Bronchial epithelial cell (primary cell): ENCODE measurements at regions not wholly inside any gene's neighbourhood (a gene's known extent, or its start where the extent isn't known, plus 50 kb on each side); places are given as distances from the start of the nearest gene placed in this dataset.

ENCODE experiments used
- DNase-seq: peaks from one replicate; pipeline ENCODE4 v3.0.0-alpha.2; 2010; ENCODE audit warnings: low read depth
- FAIRE-seq: peaks from 2 replicates; lab custom pipeline; 2011; peaks lifted over from hg19 to GRCh38; lab: Jason Lieb, UNC
- H3K27me3 ChIP-seq: 2 replicates; pipeline ENCODE4 v1.5.1; 2011; ENCODE audit warnings: low read length; ENCODE audit not compliant: control insufficient read depth, insufficient read depth
- H3K36me3 ChIP-seq: 2 replicates; pipeline ENCODE4 v1.5.1; 2011; ENCODE audit warnings: low read length; ENCODE audit not compliant: control insufficient read depth, insufficient read depth
- H3K4me3 ChIP-seq: 2 replicates; pipeline ENCODE4 v1.5.1; 2011; ENCODE audit warnings: mild to moderate bottlenecking, low read depth, low read length, control low read depth
- CTCF ChIP-seq: IDR thresholded peaks from 2 replicates; pipeline ENCODE4 v1.5.1; 2011; ENCODE audit warnings: mild to moderate bottlenecking, moderate library complexity, low read length, control low read depth, inconsistent platforms; ENCODE audit not compliant: insufficient read depth, severe bottlenecking

GRCh38 chr10:113967126-113967525, 76.5 kb upstream of the ADRB1 start:
- FAIRE-seq, result no peak
- DNase-seq, result no peak
- Histone ChIP-seq H3K27me3 (no peaks in the 10 kb centered on the region), H3K4me3 (no peak overlapping the region), H3K36me3 (no peaks in the 10 kb centered on the region)
- no peak for TF ChIP-seq CTCF

- no peak for DNase-seq
- FAIRE-seq, result no peak
- Histone ChIP-seq H3K27me3 (no peaks in the 10 kb centered on the region), H3K36me3 (no peaks in the 10 kb centered on the region), H3K4me3 (no peak overlapping the region)
- TF ChIP-seq CTCF, result no peak
Observed at GRCh38 chr10:113970641-113971040, 73.0 kb upstream of the ADRB1 start.

GRCh38 chr10:113971349-113971973, 72.2 kb upstream of the ADRB1 start:
- no peak for TF ChIP-seq CTCF
- H3K4me3 ChIP-seq, result no peak overlapping the region
- H3K36me3 ChIP-seq, result no peaks in the 10 kb centered on the region
- DNase-seq (no peak), FAIRE-seq (no peak)
- no peaks in the 10 kb centered on the region for H3K27me3 ChIP-seq

- DNase-seq, result no peak
- FAIRE-seq, result no peak
- H3K4me3 ChIP-seq, result no peak overlapping the region
- H3K27me3 ChIP-seq, result no peaks in the 10 kb centered on the region
- H3K36me3 ChIP-seq, result no peaks in the 10 kb centered on the region
- TF ChIP-seq CTCF, result no peak
Observed at GRCh38 chr10:113977174-113977573, 66.5 kb upstream of the ADRB1 start.

GRCh38 chr10:113978802-113979201, 64.9 kb upstream of the ADRB1 start:
- Histone ChIP-seq H3K4me3 (no peak overlapping the region), H3K27me3 (no peaks in the 10 kb centered on the region), H3K36me3 (no peaks in the 10 kb centered on the region)
- DNase-seq, result no peak
- no peak for TF ChIP-seq CTCF
- FAIRE-seq, result peak; percentile 66

- TF ChIP-seq CTCF, result no peak
- H3K36me3 ChIP-seq, result no peaks in the 10 kb centered on the region
- H3K27me3 ChIP-seq, result no peaks in the 10 kb centered on the region
- H3K4me3 ChIP-seq, result no peak overlapping the region
- DNase-seq (no peak), FAIRE-seq (no peak)
Observed at GRCh38 chr10:113979409-113979808, 64.3 kb upstream of the ADRB1 start.
